Coronary artery (tissue), 2 donors: ENCODE measurements at regions not wholly inside any gene's neighbourhood (a gene's known extent, or its start where the extent isn't known, plus 50 kb on each side); places are given as distances from the start of the nearest gene placed in this dataset.

Experiments
- DNase-seq: peaks from one replicate; pipeline ENCODE4 v3.0.0-alpha.2; 2017; ENCODE audit warnings: low spot score
- H3K27ac ChIP-seq, 2 donors: fragments of 200-600 bp; sonication (generic); one replicate each; pipeline ENCODE4 v1.5.1; 2016 to 2019
- H3K4me3 ChIP-seq: fragments of 200-600 bp; sonication (generic); 2 replicates; pipeline ENCODE4 v1.5.1; 2016; ENCODE audit warnings: mild to moderate bottlenecking, moderate library complexity
- CTCF ChIP-seq: fragments of 200-600 bp; sonication (generic); IDR thresholded peaks from one replicate; pipeline ENCODE4 v1.5.1; 2019; ENCODE audit warnings: antibody characterized with exemption

GRCh38 chr16:55077266-55077665 is 146.6 kb downstream of the IRX5 start:
- TF ChIP-seq CTCF: no peak
- peak; percentile 50 for DNase-seq
- Histone ChIP-seq H3K27ac (no peak overlapping the region), H3K4me3 (no peak overlapping the region)

DNA sequence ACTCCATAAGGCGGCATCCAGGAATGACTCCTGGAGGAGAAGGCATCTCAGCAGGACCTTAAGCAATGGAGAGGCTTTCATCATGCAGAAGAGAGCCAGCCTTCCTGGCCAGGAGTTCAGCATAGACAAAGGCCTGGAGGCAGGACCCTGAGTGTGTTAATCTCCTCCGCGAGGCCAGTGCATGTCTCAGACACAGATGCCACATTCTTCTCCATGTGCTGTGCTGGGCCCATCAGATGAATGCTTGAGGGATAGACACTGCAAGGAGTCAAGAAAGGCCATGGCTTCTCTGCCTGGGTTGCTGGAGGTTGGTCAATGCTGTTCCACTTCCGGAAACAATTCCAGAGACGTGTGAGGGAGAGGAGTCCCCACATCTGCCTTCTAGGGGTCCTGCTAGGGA is 147.5 kb downstream of the IRX5 start:
- peak; percentile 28 for DNase-seq
- TF ChIP-seq CTCF: no peak
- H3K4me3 ChIP-seq: no peak overlapping the region
- no peak overlapping the region for H3K27ac ChIP-seq

GRCh38 chr16:55078699-55079410 is 148.2 kb downstream of the IRX5 start:
- Histone ChIP-seq H3K27ac (no peak overlapping the region), H3K4me3 (no peak overlapping the region)
- peak; percentile 53 for DNase-seq
- no peak for TF ChIP-seq CTCF

GRCh38 chr16:55081622-55082590 is 151.2 kb downstream of the IRX5 start:
- Histone ChIP-seq H3K4me3 (peak overlapping the region; percentile 55), H3K27ac (no peak overlapping the region)
- TF ChIP-seq CTCF: no peak
- peak; percentile 26 for DNase-seq

- peak; percentile 41 for DNase-seq
- no peak overlapping the region for H3K27ac ChIP-seq
- no peak for TF ChIP-seq CTCF
- peak overlapping the region; percentile 55 for H3K4me3 ChIP-seq
Observed at GRCh38 chr16:55082591-55082976, 151.9 kb downstream of the IRX5 start.

- H3K27ac ChIP-seq: no peak overlapping the region
- no peak overlapping the region for H3K4me3 ChIP-seq
- peak; percentile 43 for DNase-seq
- no peak for TF ChIP-seq CTCF
Observed at GRCh38 chr16:55083052-55083451, 152.4 kb downstream of the IRX5 start.
